HEK293 (cell line): ENCODE measurements at regions not wholly inside any gene's neighbourhood (a gene's known extent, or its start where the extent isn't known, plus 50 kb on each side); places are given as distances from the start of the nearest gene placed in this dataset.

Experiments
- CTCF ChIA-PET: fragments of 350-600 bp; formaldehyde crosslinking; extraction: SDS; loops from one replicate; lab custom pipeline; 2021; ENCODE audit warnings: antibody characterized with exemption; lab: Yijun Ruan, JAX
- POLR2A ChIA-PET: fragments of 300-600 bp; formaldehyde crosslinking; extraction: SDS; loops from one replicate; lab custom pipeline; 2020; ENCODE audit warnings: antibody characterized with exemption, inconsistent platforms; lab: Yijun Ruan, JAX
- H3K27ac ChIP-seq: fragments of 200-500 bp; sonication (Bioruptor generic); 2 replicates; pipeline ENCODE4 v1.5.1; 2014; ENCODE audit warnings: low read depth, low read length, control low read depth, inconsistent platforms; ENCODE audit errors: extremely low read depth
- H3K36me3 ChIP-seq, 2 experiments: fragments of 200-500 bp in 1 of 2; sonication (Bioruptor generic) in 1 of 2; 1 replicate in 1 of 2; 2 replicates in 1 of 2; pipeline ENCODE4 v1.5.1; 2014 to 2017; ENCODE audit warnings: inconsistent platforms in 2 of 2, low read length in 2 of 2; ENCODE audit not compliant: control insufficient read depth in 2 of 2, insufficient read depth in 1 of 2
- H3K4me1 ChIP-seq: fragments of 200-500 bp; sonication (Bioruptor generic); 2 replicates; pipeline ENCODE4 v1.5.1; 2014; ENCODE audit warnings: mild to moderate bottlenecking, low read length, inconsistent platforms; ENCODE audit not compliant: control insufficient read depth, insufficient read depth
- H3K4me3 ChIP-seq: 2 replicates; pipeline ENCODE4 v1.5.1; 2011; ENCODE audit warnings: low read depth, mild to moderate bottlenecking, control low read depth, low read length, moderate library complexity
- H3K9me3 ChIP-seq: fragments of 200-500 bp; sonication (Bioruptor generic); 2 replicates; pipeline ENCODE4 v1.5.1; 2014; ENCODE audit warnings: low read depth, low read length, inconsistent platforms; ENCODE audit not compliant: control insufficient read depth, insufficient read depth
- IKZF3 ChIP-seq: fragments of 450-650 bp; IDR thresholded peaks from 2 replicates; pipeline ENCODE4 v1.5.0; 2018; ENCODE audit warnings: missing biosample characterization, mild to moderate bottlenecking, missing genetic modification characterization, moderate library complexity
- ZBTB21 ChIP-seq: fragments of 450-650 bp; formaldehyde crosslinking; IDR thresholded peaks from 2 replicates; pipeline ENCODE4 v1.5.1; 2017; ENCODE audit warnings: missing biosample characterization, missing genetic modification characterization
- ZNF202 ChIP-seq: fragments of 450-650 bp; formaldehyde crosslinking; IDR thresholded peaks from 2 replicates; pipeline ENCODE4 v1.5.1; 2016; ENCODE audit warnings: missing biosample characterization, missing genetic modification characterization, borderline replicate concordance
- ZNF416 ChIP-seq: fragments of 450-650 bp; formaldehyde crosslinking; IDR thresholded peaks from 2 replicates; pipeline ENCODE4 v1.5.1; 2016; ENCODE audit warnings: missing biosample characterization, missing genetic modification characterization
- ZNF610 ChIP-seq: fragments of 450-650 bp; formaldehyde crosslinking; IDR thresholded peaks from 2 replicates; pipeline ENCODE4 v1.5.1; 2016; ENCODE audit warnings: missing biosample characterization, missing genetic modification characterization, borderline replicate concordance
- ZNF629 ChIP-seq: fragments of 450-650 bp; formaldehyde crosslinking; IDR thresholded peaks from 2 replicates; pipeline ENCODE4 v1.5.1; 2017; ENCODE audit warnings: missing biosample characterization, missing genetic modification characterization
- ZNF654 ChIP-seq: fragments of 450-650 bp; formaldehyde crosslinking; IDR thresholded peaks from 2 replicates; pipeline ENCODE4 v1.5.1; 2016; ENCODE audit warnings: low read depth, missing biosample characterization, missing genetic modification characterization
- ZNF707 ChIP-seq: fragments of 450-650 bp; formaldehyde crosslinking; IDR thresholded peaks from 2 replicates; pipeline ENCODE4 v1.5.1; 2016; ENCODE audit warnings: missing biosample characterization, missing genetic modification characterization
- ZNF768 ChIP-seq: fragments of 450-650 bp; formaldehyde crosslinking; IDR thresholded peaks from 2 replicates; pipeline ENCODE4 v1.5.1; 2018; ENCODE audit warnings: missing biosample characterization, mild to moderate bottlenecking, missing genetic modification characterization
- ZXDB ChIP-seq: fragments of 450-650 bp; formaldehyde crosslinking; IDR thresholded peaks from 2 replicates; pipeline ENCODE4 v1.5.1; 2016; ENCODE audit warnings: missing biosample characterization, missing genetic modification characterization
- TF ChIP-seq, protein P1 (sequence below): fragments of 450-650 bp; formaldehyde crosslinking; IDR thresholded peaks from 2 replicates; pipeline ENCODE4 v1.5.1; 2016; ENCODE audit warnings: missing biosample characterization, missing genetic modification characterization, borderline replicate concordance
- TF ChIP-seq, protein P2 (sequence below): fragments of 450-650 bp; formaldehyde crosslinking; IDR thresholded peaks from 2 replicates; pipeline ENCODE4 v1.5.1; 2016; ENCODE audit warnings: missing biosample characterization, missing genetic modification characterization
- TF ChIP-seq, protein P3 (sequence below): fragments of 450-650 bp; formaldehyde crosslinking; IDR thresholded peaks from 2 replicates; pipeline ENCODE4 v1.5.1; 2016; ENCODE audit warnings: missing biosample characterization, missing genetic modification characterization
- TF ChIP-seq, protein P4 (sequence below): fragments of 450-650 bp; formaldehyde crosslinking; IDR thresholded peaks from 2 replicates; pipeline ENCODE4 v1.5.1; 2016; ENCODE audit warnings: missing biosample characterization, missing genetic modification characterization
- TF ChIP-seq, protein P5 (sequence below): fragments of 450-650 bp; formaldehyde crosslinking; IDR thresholded peaks from 2 replicates; pipeline ENCODE4 v1.5.1; 2016; ENCODE audit warnings: missing biosample characterization, missing genetic modification characterization
- TF ChIP-seq, protein P6 (sequence below): IDR thresholded peaks from 2 replicates; pipeline ENCODE4 v1.6.1; 2011; ENCODE audit warnings: mild to moderate bottlenecking, low read depth, low read length, borderline replicate concordance
- TF ChIP-seq, protein P7 (sequence below): fragments of 450-650 bp; formaldehyde crosslinking; IDR thresholded peaks from 2 replicates; pipeline ENCODE4 v1.5.1; 2016; ENCODE audit warnings: missing biosample characterization, missing genetic modification characterization
- TF ChIP-seq, protein P8 (sequence below): fragments of 450-650 bp; formaldehyde crosslinking; IDR thresholded peaks from 2 replicates; pipeline ENCODE4 v1.5.1; 2017; ENCODE audit warnings: missing biosample characterization, missing genetic modification characterization

DNA sequence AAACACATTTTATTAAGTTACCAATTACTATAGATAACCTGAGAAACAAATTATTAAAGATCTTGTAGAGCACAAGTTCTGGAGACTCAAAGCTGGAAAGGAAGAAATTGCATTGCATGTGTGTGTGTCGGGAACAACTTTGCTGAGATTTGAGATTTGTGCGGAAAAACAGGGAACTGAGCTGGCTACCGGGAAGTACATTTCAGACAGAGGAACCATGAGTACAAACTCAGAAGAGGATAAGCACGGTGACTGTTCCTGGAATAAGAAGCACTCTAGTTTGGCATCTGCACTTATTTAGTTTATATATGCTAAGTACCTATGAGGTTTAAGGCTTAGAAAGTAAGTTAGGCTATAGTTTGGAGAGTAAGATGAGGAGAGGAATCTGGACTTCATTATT, 97.8 kb downstream of the DACT1 start:
- no peak overlapping the region for H3K27ac ChIP-seq
- peaks cover 8% of the 10 kb centered on the region; the same call in 1 of the 2 replicates for H3K4me1 ChIP-seq
- ChIA-PET POLR2A (no interaction called here), CTCF (interaction anchor here (0.6 to 0.7 kb wide), 2 partner anchors 12 to 171 kb away, joined by 3 read pairs; no protein-coding TSS in a partner anchor)
- no peaks in the 10 kb centered on the region for H3K36me3 ChIP-seq
- TF ChIP-seq, protein P1, sequence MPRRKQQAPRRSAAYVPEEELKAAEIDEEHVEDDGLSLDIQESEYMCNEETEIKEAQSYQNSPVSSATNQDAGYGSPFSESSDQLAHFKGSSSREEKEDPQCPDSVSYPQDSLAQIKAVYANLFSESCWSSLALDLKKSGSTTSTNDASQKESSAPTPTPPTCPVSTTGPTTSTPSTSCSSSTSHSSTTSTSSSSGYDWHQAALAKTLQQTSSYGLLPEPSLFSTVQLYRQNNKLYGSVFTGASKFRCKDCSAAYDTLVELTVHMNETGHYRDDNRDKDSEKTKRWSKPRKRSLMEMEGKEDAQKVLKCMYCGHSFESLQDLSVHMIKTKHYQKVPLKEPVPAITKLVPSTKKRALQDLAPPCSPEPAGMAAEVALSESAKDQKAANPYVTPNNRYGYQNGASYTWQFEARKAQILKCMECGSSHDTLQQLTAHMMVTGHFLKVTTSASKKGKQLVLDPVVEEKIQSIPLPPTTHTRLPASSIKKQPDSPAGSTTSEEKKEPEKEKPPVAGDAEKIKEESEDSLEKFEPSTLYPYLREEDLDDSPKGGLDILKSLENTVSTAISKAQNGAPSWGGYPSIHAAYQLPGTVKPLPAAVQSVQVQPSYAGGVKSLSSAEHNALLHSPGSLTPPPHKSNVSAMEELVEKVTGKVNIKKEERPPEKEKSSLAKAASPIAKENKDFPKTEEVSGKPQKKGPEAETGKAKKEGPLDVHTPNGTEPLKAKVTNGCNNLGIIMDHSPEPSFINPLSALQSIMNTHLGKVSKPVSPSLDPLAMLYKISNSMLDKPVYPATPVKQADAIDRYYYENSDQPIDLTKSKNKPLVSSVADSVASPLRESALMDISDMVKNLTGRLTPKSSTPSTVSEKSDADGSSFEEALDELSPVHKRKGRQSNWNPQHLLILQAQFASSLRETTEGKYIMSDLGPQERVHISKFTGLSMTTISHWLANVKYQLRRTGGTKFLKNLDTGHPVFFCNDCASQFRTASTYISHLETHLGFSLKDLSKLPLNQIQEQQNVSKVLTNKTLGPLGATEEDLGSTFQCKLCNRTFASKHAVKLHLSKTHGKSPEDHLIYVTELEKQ (tag by site-specific recombination) = no peak
- TF ChIP-seq, protein P2, sequence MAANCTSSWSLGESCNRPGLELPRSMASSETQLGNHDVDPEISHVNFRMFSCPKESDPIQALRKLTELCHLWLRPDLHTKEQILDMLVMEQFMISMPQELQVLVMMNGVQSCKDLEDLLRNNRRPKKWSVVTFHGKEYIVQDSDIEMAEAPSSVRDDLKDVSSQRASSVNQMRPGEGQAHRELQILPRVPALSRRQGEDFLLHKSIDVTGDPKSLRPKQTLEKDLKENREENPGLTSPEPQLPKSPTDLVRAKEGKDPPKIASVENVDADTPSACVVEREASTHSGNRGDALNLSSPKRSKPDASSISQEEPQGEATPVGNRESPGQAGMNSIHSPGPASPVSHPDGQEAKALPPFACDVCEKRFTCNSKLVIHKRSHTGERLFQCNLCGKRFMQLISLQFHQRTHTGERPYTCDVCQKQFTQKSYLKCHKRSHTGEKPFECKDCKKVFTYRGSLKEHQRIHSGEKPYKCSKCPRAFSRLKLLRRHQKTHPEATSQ (tag by site-specific recombination) = no peak
- TF ChIP-seq, protein P3, sequence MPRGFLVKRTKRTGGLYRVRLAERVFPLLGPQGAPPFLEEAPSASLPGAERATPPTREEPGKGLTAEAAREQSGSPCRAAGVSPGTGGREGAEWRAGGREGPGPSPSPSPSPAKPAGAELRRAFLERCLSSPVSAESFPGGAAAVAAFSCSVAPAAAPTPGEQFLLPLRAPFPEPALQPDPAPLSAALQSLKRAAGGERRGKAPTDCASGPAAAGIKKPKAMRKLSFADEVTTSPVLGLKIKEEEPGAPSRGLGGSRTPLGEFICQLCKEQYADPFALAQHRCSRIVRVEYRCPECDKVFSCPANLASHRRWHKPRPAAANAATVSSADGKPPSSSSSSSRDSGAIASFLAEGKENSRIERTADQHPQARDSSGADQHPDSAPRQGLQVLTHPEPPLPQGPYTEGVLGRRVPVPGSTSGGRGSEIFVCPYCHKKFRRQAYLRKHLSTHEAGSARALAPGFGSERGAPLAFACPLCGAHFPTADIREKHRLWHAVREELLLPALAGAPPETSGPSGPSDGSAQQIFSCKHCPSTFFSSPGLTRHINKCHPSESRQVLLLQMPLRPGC (tag by site-specific recombination) = no peak
- TF ChIP-seq ZNF629 (no peak), ZNF707 (tag by site-specific recombination) (no peak)
- TF ChIP-seq, protein P4, sequence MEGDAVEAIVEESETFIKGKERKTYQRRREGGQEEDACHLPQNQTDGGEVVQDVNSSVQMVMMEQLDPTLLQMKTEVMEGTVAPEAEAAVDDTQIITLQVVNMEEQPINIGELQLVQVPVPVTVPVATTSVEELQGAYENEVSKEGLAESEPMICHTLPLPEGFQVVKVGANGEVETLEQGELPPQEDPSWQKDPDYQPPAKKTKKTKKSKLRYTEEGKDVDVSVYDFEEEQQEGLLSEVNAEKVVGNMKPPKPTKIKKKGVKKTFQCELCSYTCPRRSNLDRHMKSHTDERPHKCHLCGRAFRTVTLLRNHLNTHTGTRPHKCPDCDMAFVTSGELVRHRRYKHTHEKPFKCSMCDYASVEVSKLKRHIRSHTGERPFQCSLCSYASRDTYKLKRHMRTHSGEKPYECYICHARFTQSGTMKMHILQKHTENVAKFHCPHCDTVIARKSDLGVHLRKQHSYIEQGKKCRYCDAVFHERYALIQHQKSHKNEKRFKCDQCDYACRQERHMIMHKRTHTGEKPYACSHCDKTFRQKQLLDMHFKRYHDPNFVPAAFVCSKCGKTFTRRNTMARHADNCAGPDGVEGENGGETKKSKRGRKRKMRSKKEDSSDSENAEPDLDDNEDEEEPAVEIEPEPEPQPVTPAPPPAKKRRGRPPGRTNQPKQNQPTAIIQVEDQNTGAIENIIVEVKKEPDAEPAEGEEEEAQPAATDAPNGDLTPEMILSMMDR (tag by site-specific recombination) = no peak
- no peaks in the 10 kb centered on the region for H3K9me3 ChIP-seq
- H3K4me3 ChIP-seq = no peak overlapping the region

DNA sequence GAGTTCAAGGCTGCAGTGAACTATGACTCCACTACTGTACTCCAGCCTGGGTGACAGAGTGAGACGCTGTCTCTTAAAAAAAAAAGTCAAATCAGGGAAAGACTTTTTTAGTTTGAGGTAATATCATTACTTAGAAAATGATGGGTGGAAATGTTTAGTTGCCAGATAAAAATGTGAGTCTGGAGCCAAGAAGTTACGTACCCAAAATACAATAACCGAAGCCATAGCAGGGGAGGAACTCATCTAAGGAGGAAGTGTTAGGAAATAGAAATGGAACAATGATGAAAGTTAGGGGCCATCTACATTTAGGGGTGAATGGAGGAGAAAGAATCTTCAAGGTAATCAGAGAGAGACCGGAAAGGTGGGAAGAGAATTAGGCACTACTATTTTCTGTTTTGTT, 98.8 kb downstream of the DACT1 start:
- Histone ChIP-seq H3K27ac (no peak overlapping the region), H3K4me1 (peaks cover 8% of the 10 kb centered on the region; the same call in 1 of the 2 replicates), H3K4me3 (no peak overlapping the region), H3K9me3 (no peaks in the 10 kb centered on the region), H3K36me3 (no peaks in the 10 kb centered on the region)
- POLR2A ChIA-PET = no interaction called here
- CTCF ChIA-PET = interaction anchor here (0.7 kb wide), 1 partner anchor 98 kb away, joined by 4 read pairs; no protein-coding TSS in a partner anchor
- TF ChIP-seq ZNF654 = no peak
- no peak for TF ChIP-seq ZXDB (tag by site-specific recombination)
- TF ChIP-seq, protein P5, sequence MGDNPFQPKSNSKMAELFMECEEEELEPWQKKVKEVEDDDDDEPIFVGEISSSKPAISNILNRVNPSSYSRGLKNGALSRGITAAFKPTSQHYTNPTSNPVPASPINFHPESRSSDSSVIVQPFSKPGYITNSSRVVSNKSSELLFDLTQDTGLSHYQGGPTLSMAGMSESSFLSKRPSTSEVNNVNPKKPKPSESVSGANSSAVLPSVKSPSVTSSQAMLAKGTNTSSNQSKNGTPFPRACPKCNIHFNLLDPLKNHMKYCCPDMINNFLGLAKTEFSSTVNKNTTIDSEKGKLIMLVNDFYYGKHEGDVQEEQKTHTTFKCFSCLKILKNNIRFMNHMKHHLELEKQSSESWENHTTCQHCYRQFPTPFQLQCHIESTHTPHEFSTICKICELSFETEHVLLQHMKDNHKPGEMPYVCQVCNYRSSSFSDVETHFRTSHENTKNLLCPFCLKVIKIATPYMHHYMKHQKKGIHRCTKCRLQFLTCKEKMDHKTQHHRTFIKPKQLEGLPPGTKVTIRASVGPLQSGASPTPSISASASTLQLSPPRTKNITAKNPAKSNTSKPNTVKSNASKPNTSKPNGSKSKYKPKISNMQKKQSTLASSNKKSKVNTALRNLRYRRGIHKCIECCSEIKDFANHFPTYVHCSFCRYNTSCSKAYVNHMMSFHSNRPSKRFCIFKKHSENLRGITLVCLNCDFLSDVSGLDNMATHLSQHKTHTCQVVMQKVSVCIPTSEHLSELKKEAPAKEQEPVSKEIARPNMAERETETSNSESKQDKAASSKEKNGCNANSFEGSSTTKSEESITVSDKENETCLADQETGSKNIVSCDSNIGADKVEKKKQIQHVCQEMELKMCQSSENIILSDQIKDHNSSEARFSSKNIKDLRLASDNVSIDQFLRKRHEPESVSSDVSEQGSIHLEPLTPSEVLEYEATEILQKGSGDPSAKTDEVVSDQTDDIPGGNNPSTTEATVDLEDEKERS = no peak
- TF ChIP-seq, protein P6, sequence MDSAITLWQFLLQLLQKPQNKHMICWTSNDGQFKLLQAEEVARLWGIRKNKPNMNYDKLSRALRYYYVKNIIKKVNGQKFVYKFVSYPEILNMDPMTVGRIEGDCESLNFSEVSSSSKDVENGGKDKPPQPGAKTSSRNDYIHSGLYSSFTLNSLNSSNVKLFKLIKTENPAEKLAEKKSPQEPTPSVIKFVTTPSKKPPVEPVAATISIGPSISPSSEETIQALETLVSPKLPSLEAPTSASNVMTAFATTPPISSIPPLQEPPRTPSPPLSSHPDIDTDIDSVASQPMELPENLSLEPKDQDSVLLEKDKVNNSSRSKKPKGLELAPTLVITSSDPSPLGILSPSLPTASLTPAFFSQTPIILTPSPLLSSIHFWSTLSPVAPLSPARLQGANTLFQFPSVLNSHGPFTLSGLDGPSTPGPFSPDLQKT = no peak
- no peak for TF ChIP-seq ZNF610
- TF ChIP-seq ZNF768 (tag by site-specific recombination) = no peak
- no peak for TF ChIP-seq ZNF707 (tag by site-specific recombination)
- TF ChIP-seq IKZF3 (tag by site-specific recombination) = no peak
- TF ChIP-seq, protein P7, sequence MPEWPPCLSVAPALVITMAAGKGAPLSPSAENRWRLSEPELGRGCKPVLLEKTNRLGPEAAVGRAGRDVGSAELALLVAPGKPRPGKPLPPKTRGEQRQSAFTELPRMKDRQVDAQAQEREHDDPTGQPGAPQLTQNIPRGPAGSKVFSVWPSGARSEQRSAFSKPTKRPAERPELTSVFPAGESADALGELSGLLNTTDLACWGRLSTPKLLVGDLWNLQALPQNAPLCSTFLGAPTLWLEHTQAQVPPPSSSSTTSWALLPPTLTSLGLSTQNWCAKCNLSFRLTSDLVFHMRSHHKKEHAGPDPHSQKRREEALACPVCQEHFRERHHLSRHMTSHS (tag by site-specific recombination) = no peak
- no peak for TF ChIP-seq ZBTB21 (tag by site-specific recombination)
- no peak for TF ChIP-seq ZNF629
- TF ChIP-seq, protein P8, sequence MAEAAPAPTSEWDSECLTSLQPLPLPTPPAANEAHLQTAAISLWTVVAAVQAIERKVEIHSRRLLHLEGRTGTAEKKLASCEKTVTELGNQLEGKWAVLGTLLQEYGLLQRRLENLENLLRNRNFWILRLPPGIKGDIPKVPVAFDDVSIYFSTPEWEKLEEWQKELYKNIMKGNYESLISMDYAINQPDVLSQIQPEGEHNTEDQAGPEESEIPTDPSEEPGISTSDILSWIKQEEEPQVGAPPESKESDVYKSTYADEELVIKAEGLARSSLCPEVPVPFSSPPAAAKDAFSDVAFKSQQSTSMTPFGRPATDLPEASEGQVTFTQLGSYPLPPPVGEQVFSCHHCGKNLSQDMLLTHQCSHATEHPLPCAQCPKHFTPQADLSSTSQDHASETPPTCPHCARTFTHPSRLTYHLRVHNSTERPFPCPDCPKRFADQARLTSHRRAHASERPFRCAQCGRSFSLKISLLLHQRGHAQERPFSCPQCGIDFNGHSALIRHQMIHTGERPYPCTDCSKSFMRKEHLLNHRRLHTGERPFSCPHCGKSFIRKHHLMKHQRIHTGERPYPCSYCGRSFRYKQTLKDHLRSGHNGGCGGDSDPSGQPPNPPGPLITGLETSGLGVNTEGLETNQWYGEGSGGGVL = no peak
- TF ChIP-seq ZNF202 (tag by site-specific recombination) = no peak
- no peak for TF ChIP-seq ZNF416
